ENCODE measurements at regions not wholly inside any gene's neighbourhood (a gene's known extent, or its start where the extent isn't known, plus 50 kb on each side); places are given as distances from the start of the nearest gene placed in this dataset.

- Mint-ChIP-seq H3K9me3 (ENCODE audit: insufficient read depth) (no peaks in the 10 kb centered on the region), H3K27ac (no peak overlapping the region), H3K27me3 (no peaks in the 10 kb centered on the region), H3K4me3 (no peak overlapping the region), H3K4me1 (no peaks in the 10 kb centered on the region)
- no peak overlapping the region for H3K4me2 ChIP-seq (replicated peaks; ENCODE audit: low read depth, low read length, poor library complexity, severe bottlenecking)
- H3K9me3 ChIP-seq (ENCODE audit: control extremely low read depth in 1 of 3, control insufficient read depth in 2 of 3, insufficient read depth in 1 of 3, low read length in 2 of 3): peaks cover 0 to 9% (median 0%) of the 10 kb centered on the region in 3 donors
- H3K79me2 ChIP-seq (ENCODE audit: control insufficient read depth, insufficient read depth, low read length): no peaks in the 10 kb centered on the region
- H3K9ac ChIP-seq (ENCODE audit: low read length): no peak overlapping the region
- no peaks in the 10 kb centered on the region for H4K20me1 ChIP-seq (ENCODE audit: control insufficient read depth, insufficient read depth, low read length, poor library complexity, severe bottlenecking)
- H3K36me3 ChIP-seq (replicated peaks in 1 of 2; ENCODE audit: control extremely low read depth in 1 of 2, control insufficient read depth in 1 of 2, extremely low read depth in 1 of 2, insufficient read depth in 2 of 2, low read length in 1 of 2): no peaks in the 10 kb centered on the region
- DNase-seq (no peak), ATAC-seq (ENCODE audit: low read depth) (no peak)
- H3K4me1 ChIP-seq (ENCODE audit: control insufficient read depth in 2 of 2, insufficient read depth in 2 of 2, low read length in 2 of 2): no peaks in the 10 kb centered on the region
- TF ChIP-seq, protein P1, sequence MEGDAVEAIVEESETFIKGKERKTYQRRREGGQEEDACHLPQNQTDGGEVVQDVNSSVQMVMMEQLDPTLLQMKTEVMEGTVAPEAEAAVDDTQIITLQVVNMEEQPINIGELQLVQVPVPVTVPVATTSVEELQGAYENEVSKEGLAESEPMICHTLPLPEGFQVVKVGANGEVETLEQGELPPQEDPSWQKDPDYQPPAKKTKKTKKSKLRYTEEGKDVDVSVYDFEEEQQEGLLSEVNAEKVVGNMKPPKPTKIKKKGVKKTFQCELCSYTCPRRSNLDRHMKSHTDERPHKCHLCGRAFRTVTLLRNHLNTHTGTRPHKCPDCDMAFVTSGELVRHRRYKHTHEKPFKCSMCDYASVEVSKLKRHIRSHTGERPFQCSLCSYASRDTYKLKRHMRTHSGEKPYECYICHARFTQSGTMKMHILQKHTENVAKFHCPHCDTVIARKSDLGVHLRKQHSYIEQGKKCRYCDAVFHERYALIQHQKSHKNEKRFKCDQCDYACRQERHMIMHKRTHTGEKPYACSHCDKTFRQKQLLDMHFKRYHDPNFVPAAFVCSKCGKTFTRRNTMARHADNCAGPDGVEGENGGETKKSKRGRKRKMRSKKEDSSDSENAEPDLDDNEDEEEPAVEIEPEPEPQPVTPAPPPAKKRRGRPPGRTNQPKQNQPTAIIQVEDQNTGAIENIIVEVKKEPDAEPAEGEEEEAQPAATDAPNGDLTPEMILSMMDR (IDR thresholded peaks at IDR 0.05): no peak
- no peak for TF ChIP-seq EZH2 (IDR thresholded peaks at IDR 0.05; ENCODE audit: borderline replicate concordance, insufficient read depth, low read depth, low read length, poor library complexity, severe bottlenecking)
- ChIA-PET CTCF (no interaction called here), POLR2A (no interaction called here)
- H3K27me3 ChIP-seq (replicated peaks in 1 of 4; ENCODE audit: control extremely low read depth in 1 of 4, control insufficient read depth in 3 of 4, insufficient read depth in 4 of 4, low read length in 3 of 4): no peaks in the 10 kb centered on the region
- H3K27ac ChIP-seq (ENCODE audit: low read length in 2 of 2): no peak overlapping the region
- intact Hi-C loops (cut with micrococcal nuclease): no loop called here
- H2AFZ ChIP-seq (ENCODE audit: insufficient read depth, low read depth, low read length, poor library complexity, severe bottlenecking): no peak overlapping the region
- H3K4me3 ChIP-seq (ENCODE audit: control extremely low read depth in 1 of 5, extremely low read depth in 1 of 5, insufficient read depth in 1 of 5, low read depth in 2 of 5, low read length in 4 of 5): no peak overlapping the region
Observed at GRCh38 chr17:71969500-71969899, 151.3 kb upstream of the SOX9 start.

- intact Hi-C loops (cut with micrococcal nuclease): no loop called here
- Mint-ChIP-seq H3K27ac (no peak overlapping the region), H3K4me1 (no peaks in the 10 kb centered on the region), H3K9me3 (ENCODE audit: insufficient read depth) (no peaks in the 10 kb centered on the region), H3K27me3 (no peaks in the 10 kb centered on the region), H3K4me3 (no peak overlapping the region)
- ChIA-PET CTCF (no interaction called here), POLR2A (no interaction called here)
- no peaks in the 10 kb centered on the region for H3K27me3 ChIP-seq (replicated peaks in 1 of 4; ENCODE audit: control extremely low read depth in 1 of 4, control insufficient read depth in 3 of 4, insufficient read depth in 4 of 4, low read length in 3 of 4)
- H3K4me1 ChIP-seq (ENCODE audit: control insufficient read depth in 2 of 2, insufficient read depth in 2 of 2, low read length in 2 of 2): no peaks in the 10 kb centered on the region
- TF ChIP-seq, protein P1 (IDR thresholded peaks at IDR 0.05): no peak
- TF ChIP-seq EZH2 (IDR thresholded peaks at IDR 0.05; ENCODE audit: borderline replicate concordance, insufficient read depth, low read depth, low read length, poor library complexity, severe bottlenecking): no peak
- H3K4me2 ChIP-seq (replicated peaks; ENCODE audit: low read depth, low read length, poor library complexity, severe bottlenecking): no peak overlapping the region
- WGBS (ENCODE audit: insufficient coverage): no CpG with 5 or more reads among the region's 1 CpG
- no peaks in the 10 kb centered on the region for H3K36me3 ChIP-seq (replicated peaks in 1 of 2; ENCODE audit: control extremely low read depth in 1 of 2, control insufficient read depth in 1 of 2, extremely low read depth in 1 of 2, insufficient read depth in 2 of 2, low read length in 1 of 2)
- H3K9ac ChIP-seq (ENCODE audit: low read length): no peak overlapping the region
- no peak overlapping the region for H2AFZ ChIP-seq (ENCODE audit: insufficient read depth, low read depth, low read length, poor library complexity, severe bottlenecking)
- no peak for DNase-seq
- H3K79me2 ChIP-seq (ENCODE audit: control insufficient read depth, insufficient read depth, low read length): no peaks in the 10 kb centered on the region
- no peak for ATAC-seq (ENCODE audit: low read depth)
- peaks cover 0 to 13% (median 0%) of the 10 kb centered on the region in 3 donors for H3K9me3 ChIP-seq (ENCODE audit: control extremely low read depth in 1 of 3, control insufficient read depth in 2 of 3, insufficient read depth in 1 of 3, low read length in 2 of 3)
- no peaks in the 10 kb centered on the region for H4K20me1 ChIP-seq (ENCODE audit: control insufficient read depth, insufficient read depth, low read length, poor library complexity, severe bottlenecking)
- H3K4me3 ChIP-seq (ENCODE audit: control extremely low read depth in 1 of 5, extremely low read depth in 1 of 5, insufficient read depth in 1 of 5, low read depth in 2 of 5, low read length in 4 of 5): no peak overlapping the region
- H3K27ac ChIP-seq (ENCODE audit: low read length in 2 of 2): no peak overlapping the region
Observed at GRCh38 chr17:71970312-71970711, 150.5 kb upstream of the SOX9 start.

All from B cell (primary cell).